DND-41 (cell line): ENCODE measurements at regions not wholly inside any gene's neighbourhood (a gene's known extent, or its start where the extent isn't known, plus 50 kb on each side); places are given as distances from the start of the nearest gene placed in this dataset.

Source experiments
- ATAC-seq: fragments of 200-7000 bp; cut with Tn5 transposase; 3 replicates; pipeline ENCODE4 v1.9.1; 2021; ENCODE audit warnings: low read depth; ENCODE audit not compliant: insufficient read depth
- DNase-seq: peaks from one replicate; pipeline ENCODE4 v3.0.0-alpha.2; 2020
- H2AFZ ChIP-seq: 2 replicates; pipeline ENCODE4 v1.6.0; 2012; ENCODE audit warnings: low read depth, low read length
- H3K27ac ChIP-seq: 2 replicates; pipeline ENCODE4 v1.5.1; 2012; ENCODE audit warnings: low read length, inconsistent platforms
- H3K27me3 ChIP-seq: fragments of 200-600 bp; sonication (generic); 2 replicates; pipeline ENCODE4 v1.6.0; 2012; ENCODE audit warnings: low read length, mild to moderate bottlenecking, inconsistent platforms; ENCODE audit not compliant: insufficient read depth, poor library complexity
- H3K36me3 ChIP-seq: 2 replicates; pipeline ENCODE4 v1.5.1; 2012; ENCODE audit warnings: low read length, inconsistent platforms; ENCODE audit not compliant: insufficient read depth
- H3K4me1 ChIP-seq: 2 replicates; pipeline ENCODE4 v1.5.1; 2012; ENCODE audit warnings: mild to moderate bottlenecking, low read length; ENCODE audit not compliant: insufficient read depth
- H3K4me2 ChIP-seq: 2 replicates; pipeline ENCODE4 v1.6.0; 2012; ENCODE audit warnings: mild to moderate bottlenecking, moderate library complexity, low read length, inconsistent platforms; ENCODE audit not compliant: insufficient read depth
- H3K4me3 ChIP-seq, 2 experiments: fragments of 200-600 bp in 1 of 2; shearing (Covaris generic) in 1 of 2; 2 replicates each; pipeline ENCODE4 v1.5.1; 2012 to 2016; ENCODE audit warnings: inconsistent platforms in 2 of 2, low read length in 2 of 2, mild to moderate bottlenecking in 2 of 2, low read depth in 1 of 2, moderate library complexity in 1 of 2
- H3K79me2 ChIP-seq: 2 replicates; pipeline ENCODE4 v1.6.0; 2012; ENCODE audit warnings: low read length, inconsistent platforms; ENCODE audit not compliant: insufficient read depth
- H3K9ac ChIP-seq: 2 replicates; pipeline ENCODE4 v1.6.0; 2012; ENCODE audit warnings: low read depth, mild to moderate bottlenecking, inconsistent platforms, low read length, moderate library complexity
- H3K9me3 ChIP-seq: 2 replicates; pipeline ENCODE4 v1.5.1; 2012; ENCODE audit warnings: low read length, moderate library complexity, mild to moderate bottlenecking, inconsistent platforms; ENCODE audit not compliant: insufficient read depth, severe bottlenecking
- H4K20me1 ChIP-seq: 2 replicates; pipeline ENCODE4 v1.6.0; 2012; ENCODE audit warnings: low read length; ENCODE audit not compliant: insufficient read depth
- CTCF ChIP-seq: IDR thresholded peaks from 2 replicates; pipeline ENCODE4 v1.5.1; 2012; ENCODE audit warnings: borderline replicate concordance, low read length, moderate library complexity, mild to moderate bottlenecking; ENCODE audit not compliant: poor library complexity, severe bottlenecking; ENCODE audit errors: extremely low read depth
- EZH2 ChIP-seq: IDR thresholded peaks from 3 replicates; pipeline ENCODE4 v1.6.1; 2012; ENCODE audit warnings: borderline replicate concordance, low read depth, mild to moderate bottlenecking, moderate library complexity, low read length, inconsistent platforms; ENCODE audit not compliant: severe bottlenecking

- TF ChIP-seq EZH2 = no peak
- DNase-seq = no peak
- no peak overlapping the region for H3K27ac ChIP-seq
- no peaks in the 10 kb centered on the region for H3K79me2 ChIP-seq
- H3K4me2 ChIP-seq = no peak overlapping the region
- H3K4me1 ChIP-seq = no peaks in the 10 kb centered on the region
- H3K36me3 ChIP-seq = no peaks in the 10 kb centered on the region
- H3K4me3 ChIP-seq = no peak overlapping the region
- no peak overlapping the region for H2AFZ ChIP-seq
- no peaks in the 10 kb centered on the region for H3K27me3 ChIP-seq
- no peaks in the 10 kb centered on the region for H4K20me1 ChIP-seq
- H3K9ac ChIP-seq = no peak overlapping the region
- no peak for ATAC-seq
- H3K9me3 ChIP-seq = peaks cover 5% of the 10 kb centered on the region
Observed at GRCh38 chr21:21915816-21916215, 917.6 kb downstream of the NCAM2 start.

- H3K9me3 ChIP-seq = peaks cover 5% of the 10 kb centered on the region
- H2AFZ ChIP-seq = peak overlapping the region; percentile 3; the same call in 1 of the 2 replicates
- H3K4me1 ChIP-seq = no peaks in the 10 kb centered on the region
- H3K27me3 ChIP-seq = no peaks in the 10 kb centered on the region
- DNase-seq (no peak), ATAC-seq (0 out of 3 replicates have a peak, but pooled peaks have one; percentile 52)
- H3K9ac ChIP-seq = no peak overlapping the region
- H3K36me3 ChIP-seq = no peaks in the 10 kb centered on the region
- H3K27ac ChIP-seq = no peak overlapping the region
- H3K4me3 ChIP-seq = no peak overlapping the region
- H3K79me2 ChIP-seq = no peaks in the 10 kb centered on the region
- H3K4me2 ChIP-seq = no peak overlapping the region
- TF ChIP-seq CTCF (peak; percentile 55), EZH2 (no peak)
- H4K20me1 ChIP-seq = no peaks in the 10 kb centered on the region
Observed at GRCh38 chr21:21921410-21922232, 923.4 kb downstream of the NCAM2 start.

- Histone ChIP-seq H3K79me2 (no peaks in the 10 kb centered on the region), H3K4me1 (no peaks in the 10 kb centered on the region), H3K36me3 (no peaks in the 10 kb centered on the region), H3K9ac (no peak overlapping the region), H4K20me1 (no peaks in the 10 kb centered on the region), H3K4me2 (no peak overlapping the region), H2AFZ (no peak overlapping the region), H3K9me3 (no peaks in the 10 kb centered on the region), H3K4me3 (no peak overlapping the region), H3K27me3 (no peaks in the 10 kb centered on the region), H3K27ac (no peak overlapping the region)
- no peak for ATAC-seq
- no peak for DNase-seq
- TF ChIP-seq CTCF (no peak), EZH2 (no peak)
Observed at GRCh38 chr21:21929226-21929625, 931.0 kb downstream of the NCAM2 start.

GRCh38 chr21:21929789-21930188, 931.6 kb downstream of the NCAM2 start:
- H3K27me3 ChIP-seq = no peaks in the 10 kb centered on the region
- no peak for DNase-seq
- no peaks in the 10 kb centered on the region for H3K9me3 ChIP-seq
- H3K9ac ChIP-seq = no peak overlapping the region
- H3K4me3 ChIP-seq = no peak overlapping the region
- ATAC-seq = no peak
- no peaks in the 10 kb centered on the region for H4K20me1 ChIP-seq
- H3K4me2 ChIP-seq = no peak overlapping the region
- H3K79me2 ChIP-seq = no peaks in the 10 kb centered on the region
- no peaks in the 10 kb centered on the region for H3K36me3 ChIP-seq
- no peak overlapping the region for H2AFZ ChIP-seq
- H3K27ac ChIP-seq = no peak overlapping the region
- no peak for TF ChIP-seq CTCF
- no peak for TF ChIP-seq EZH2
- H3K4me1 ChIP-seq = no peaks in the 10 kb centered on the region
